NCI-H2029 (cell line): ENCODE measurements at regions not wholly inside any gene's neighbourhood (a gene's known extent, or its start where the extent isn't known, plus 50 kb on each side); places are given as distances from the start of the nearest gene placed in this dataset.
"Not testable (repeated sequence)": the region's sequence is repeated elsewhere in the genome, so short reads cannot be mapped to it uniquely, and the experiment has no call there.

Experiments
- DNase-seq: peaks from one replicate; lab custom pipeline; 2025; lab: John Stamatoyannopoulos, UW

- DNase-seq = no peak
Observed at GRCh38 chr17:52737071-52737470, 578.6 kb upstream of the CA10 start.

- no peak for DNase-seq
Observed at GRCh38 chr17:52732841-52733240, 574.3 kb upstream of the CA10 start.

- DNase-seq = no peak
Observed at GRCh38 chr17:52724578-52724977, 566.1 kb upstream of the CA10 start.

GRCh38 chr17:52721910-52722309 lies 563.4 kb upstream of the CA10 start:
- no peak for DNase-seq

GRCh38 chr17:52710363-52710901 lies 551.9 kb upstream of the CA10 start:
- no peak for DNase-seq

GRCh38 chr17:52709724-52710123 lies 551.2 kb upstream of the CA10 start:
- DNase-seq = no peak

- no peak for DNase-seq
Observed at GRCh38 chr17:52696362-52696761, 537.8 kb upstream of the CA10 start.

GRCh38 chr17:52686140-52686539 lies 527.6 kb upstream of the CA10 start:
- DNase-seq = no peak

- no peak for DNase-seq
Observed at GRCh38 chr17:52681480-52681879, 523.0 kb upstream of the CA10 start.

GRCh38 chr17:52678211-52678610 lies 519.7 kb upstream of the CA10 start:
- no peak for DNase-seq

GRCh38 chr17:52674686-52675085 lies 516.2 kb upstream of the CA10 start:
- DNase-seq = no peak

- DNase-seq = no peak
Observed at GRCh38 chr17:52673791-52674190, 515.3 kb upstream of the CA10 start.

- no peak for DNase-seq
Observed at GRCh38 chr17:52666264-52666663, 507.8 kb upstream of the CA10 start.

- DNase-seq = no peak
Observed at GRCh38 chr17:52660692-52661091, 502.2 kb upstream of the CA10 start.

GRCh38 chr17:52653014-52653413 lies 494.5 kb upstream of the CA10 start:
- DNase-seq = no peak

GRCh38 chr17:52648995-52649394 lies 490.5 kb upstream of the CA10 start:
- peak; percentile 1 for DNase-seq

- no peak for DNase-seq
Observed at GRCh38 chr17:52647411-52647810, 488.9 kb upstream of the CA10 start.

GRCh38 chr17:52636443-52636842 lies 477.9 kb upstream of the CA10 start:
- DNase-seq = no peak

- DNase-seq = no peak
Observed at GRCh38 chr17:52606590-52606989, 448.1 kb upstream of the CA10 start.

GRCh38 chr17:52606098-52606497 lies 447.6 kb upstream of the CA10 start:
- DNase-seq = no peak

- no peak for DNase-seq
Observed at GRCh38 chr17:52604105-52604504, 445.6 kb upstream of the CA10 start.

- not testable (repeated sequence) for DNase-seq
Observed at GRCh38 chr17:52597452-52598215, 439.1 kb upstream of the CA10 start.

GRCh38 chr17:52594516-52594915 lies 436.0 kb upstream of the CA10 start:
- DNase-seq = no peak

GRCh38 chr17:52546990-52547389 lies 388.5 kb upstream of the CA10 start:
- DNase-seq = no peak
